ENCODE measurements at regions not wholly inside any gene's neighbourhood (a gene's known extent, or its start where the extent isn't known, plus 50 kb on each side); places are given as distances from the start of the nearest gene placed in this dataset.
"Not testable (repeated sequence)": the region's sequence is repeated elsewhere in the genome, so short reads cannot be mapped to it uniquely, and the experiment has no call there.

GRCh38 chr4:138113819-138114400, 128.2 kb downstream of the SLC7A11 start:
- peak; percentile 25 for DNase-seq

- not testable (repeated sequence) for DNase-seq
Observed at GRCh38 chr4:138112890-138113289, 129.3 kb downstream of the SLC7A11 start.

GRCh38 chr4:138112389-138112788, 129.8 kb downstream of the SLC7A11 start:
- no peak for DNase-seq

- DNase-seq: peak; percentile 56
Observed at GRCh38 chr4:138111462-138112000, 130.6 kb downstream of the SLC7A11 start.

GRCh38 chr4:138110815-138111214, 131.3 kb downstream of the SLC7A11 start:
- no peak for DNase-seq

GRCh38 chr4:138107023-138107422, 135.1 kb downstream of the SLC7A11 start:
- no peak for DNase-seq

GRCh38 chr4:138105331-138105730, 136.8 kb downstream of the SLC7A11 start:
- DNase-seq: no peak

GRCh38 chr4:138104284-138104680, 137.9 kb downstream of the SLC7A11 start:
- DNase-seq: no peak

GRCh38 chr4:138103597-138104283, 138.4 kb downstream of the SLC7A11 start:
- DNase-seq: no peak

- no peak for DNase-seq
Observed at GRCh38 chr4:138099385-138099784, 142.8 kb downstream of the SLC7A11 start.

- DNase-seq: no peak
Observed at GRCh38 chr4:138097912-138098600, 144.1 kb downstream of the SLC7A11 start.

- DNase-seq: no peak
Observed at GRCh38 chr4:138096384-138097062, 145.6 kb downstream of the SLC7A11 start.

- DNase-seq: no peak
Observed at GRCh38 chr4:138095378-138095777, 146.8 kb downstream of the SLC7A11 start.

- DNase-seq: no peak
Observed at GRCh38 chr4:138092060-138092459, 150.1 kb downstream of the SLC7A11 start.

GRCh38 chr4:138090918-138091676, 151.1 kb downstream of the SLC7A11 start:
- DNase-seq: no peak

GRCh38 chr4:138090150-138090917, 151.8 kb downstream of the SLC7A11 start:
- peak; percentile 86 for DNase-seq

GRCh38 chr4:138088449-138089208, 153.5 kb downstream of the SLC7A11 start:
- no peak for DNase-seq

GRCh38 chr4:138087066-138087719, 155.0 kb downstream of the SLC7A11 start:
- DNase-seq: no peak

- no peak for DNase-seq
Observed at GRCh38 chr4:138086611-138087041, 155.5 kb downstream of the SLC7A11 start.

GRCh38 chr4:138085736-138086305, 156.3 kb downstream of the SLC7A11 start:
- no peak for DNase-seq

Data from EL (cell line).